GM13976 (cell line): ENCODE measurements at regions not wholly inside any gene's neighbourhood (a gene's known extent, or its start where the extent isn't known, plus 50 kb on each side); places are given as distances from the start of the nearest gene placed in this dataset.

Experiments
- DNase-seq: peaks from one replicate; pipeline ENCODE4 v3.0.0; 2012; ENCODE audit warnings: low spot score
- in situ Hi-C: fragments of 300-500 bp; cut with MboI; formaldehyde crosslinking; loops from one replicate; pipeline ENCODE4 v1.12.0; 2022; ENCODE audit warnings: low sequenced_read_pairs, mixed read lengths, inconsistent platforms; ENCODE audit not compliant: unreplicated experiment
- TF ChIP-seq, protein P1 (sequence below): IDR thresholded peaks from 2 replicates; pipeline ENCODE4 v1.5.1; 2012; ENCODE audit warnings: borderline replicate concordance, mild to moderate bottlenecking; ENCODE audit not compliant: insufficient read depth; ENCODE audit errors: extremely low read depth, missing control alignments, control extremely low read depth

GRCh38 chr4:151962138-151962823 is 201.5 kb upstream of the GATB start:
- no peak for DNase-seq
- TF ChIP-seq, protein P1, sequence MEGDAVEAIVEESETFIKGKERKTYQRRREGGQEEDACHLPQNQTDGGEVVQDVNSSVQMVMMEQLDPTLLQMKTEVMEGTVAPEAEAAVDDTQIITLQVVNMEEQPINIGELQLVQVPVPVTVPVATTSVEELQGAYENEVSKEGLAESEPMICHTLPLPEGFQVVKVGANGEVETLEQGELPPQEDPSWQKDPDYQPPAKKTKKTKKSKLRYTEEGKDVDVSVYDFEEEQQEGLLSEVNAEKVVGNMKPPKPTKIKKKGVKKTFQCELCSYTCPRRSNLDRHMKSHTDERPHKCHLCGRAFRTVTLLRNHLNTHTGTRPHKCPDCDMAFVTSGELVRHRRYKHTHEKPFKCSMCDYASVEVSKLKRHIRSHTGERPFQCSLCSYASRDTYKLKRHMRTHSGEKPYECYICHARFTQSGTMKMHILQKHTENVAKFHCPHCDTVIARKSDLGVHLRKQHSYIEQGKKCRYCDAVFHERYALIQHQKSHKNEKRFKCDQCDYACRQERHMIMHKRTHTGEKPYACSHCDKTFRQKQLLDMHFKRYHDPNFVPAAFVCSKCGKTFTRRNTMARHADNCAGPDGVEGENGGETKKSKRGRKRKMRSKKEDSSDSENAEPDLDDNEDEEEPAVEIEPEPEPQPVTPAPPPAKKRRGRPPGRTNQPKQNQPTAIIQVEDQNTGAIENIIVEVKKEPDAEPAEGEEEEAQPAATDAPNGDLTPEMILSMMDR: no peak
- in situ Hi-C loops: no loop called here

GRCh38 chr4:151961456-151961855 is 200.6 kb upstream of the GATB start:
- in situ Hi-C loops: no loop called here
- no peak for DNase-seq
- TF ChIP-seq, protein P1: no peak

GRCh38 chr4:151960449-151961230 is 199.8 kb upstream of the GATB start:
- in situ Hi-C loops: no loop called here
- TF ChIP-seq, protein P1: no peak
- no peak for DNase-seq

GRCh38 chr4:151957153-151957552 is 196.3 kb upstream of the GATB start:
- in situ Hi-C loops: no loop called here
- no peak for DNase-seq
- TF ChIP-seq, protein P1: no peak

DNA sequence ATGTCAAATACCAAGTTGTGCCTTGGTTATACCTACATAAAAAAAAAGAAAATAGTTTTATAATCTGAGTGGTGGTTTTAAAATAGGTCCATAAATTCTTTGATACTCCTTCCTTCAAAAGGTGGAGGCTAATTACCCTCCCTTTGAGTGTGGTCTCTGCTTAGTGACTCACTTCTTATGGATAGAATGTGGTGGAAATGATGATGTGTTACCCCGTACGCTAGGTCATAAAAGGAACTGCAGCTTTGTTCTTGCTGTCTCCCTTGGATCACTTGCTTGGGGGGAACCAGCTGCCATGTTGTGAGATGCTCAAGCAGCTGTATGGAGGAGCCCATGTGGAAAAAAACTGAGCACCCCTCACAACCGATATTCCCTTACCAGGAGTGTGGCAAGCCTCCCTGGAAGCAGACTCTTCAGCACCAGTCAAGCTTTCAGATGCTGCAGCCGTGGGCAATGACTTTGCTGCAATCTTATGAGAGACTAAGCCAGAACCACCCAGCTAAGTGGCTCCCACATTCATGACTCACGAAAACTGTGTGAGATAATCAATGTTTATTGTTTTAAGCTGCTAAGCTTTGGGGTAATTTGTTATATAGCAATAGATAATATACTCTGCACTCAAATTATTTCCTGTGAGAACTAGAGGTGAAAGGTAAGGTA is 195.0 kb upstream of the GATB start:
- DNase-seq: no peak

DNA sequence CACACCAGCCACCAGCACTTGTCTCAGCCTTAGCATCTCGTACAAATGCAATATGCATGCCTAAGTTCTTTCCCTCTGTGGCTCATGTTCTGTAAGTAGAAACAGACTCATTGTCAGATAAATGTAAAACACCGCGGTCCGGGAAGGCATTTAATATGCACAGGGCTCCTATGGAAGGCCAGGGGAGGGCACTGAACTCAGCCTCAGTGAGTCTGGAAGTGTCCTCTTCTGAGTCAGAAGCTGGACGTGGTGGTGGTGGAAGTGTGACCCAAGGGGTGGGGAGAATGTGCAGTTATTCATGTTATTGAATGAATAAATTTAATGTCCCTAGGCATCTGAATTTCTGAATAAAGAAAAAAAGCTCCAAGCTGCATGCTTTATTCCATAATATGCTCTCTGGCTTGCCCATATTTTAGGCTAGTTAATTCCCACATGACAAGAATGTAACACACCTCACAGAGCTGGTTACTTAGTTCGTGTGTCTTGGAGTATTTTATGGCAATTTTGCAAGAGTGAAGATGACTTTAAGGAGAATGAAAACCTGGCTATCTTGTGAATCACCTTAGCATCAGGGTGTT is 193.1 kb upstream of the GATB start:
- TF ChIP-seq, protein P1: no peak
- in situ Hi-C loops: no loop called here
- no peak for DNase-seq

More for the DNA sequence above, 195.0 kb upstream of the GATB start:
- in situ Hi-C loops: no loop called here
- TF ChIP-seq, protein P1: no peak
